Loucy (cell line): ENCODE measurements at regions not wholly inside any gene's neighbourhood (a gene's known extent, or its start where the extent isn't known, plus 50 kb on each side); places are given as distances from the start of the nearest gene placed in this dataset.

Source experiments
- H2AFZ ChIP-seq: fragments of 200-600 bp; sonication (generic); 2 replicates; pipeline ENCODE4 v1.6.0; 2016; ENCODE audit warnings: antibody characterized with exemption, mild to moderate bottlenecking, low read length, moderate library complexity
- H3F3A ChIP-seq: fragments of 200-600 bp; 2 replicates; pipeline ENCODE4 v1.6.0; 2016; ENCODE audit warnings: antibody characterized with exemption, low read depth, mild to moderate bottlenecking
- H3K27me3 ChIP-seq: fragments of 200-600 bp; sonication (generic); 2 replicates; pipeline ENCODE4 v1.6.1; 2014; ENCODE audit warnings: low read length, mild to moderate bottlenecking; ENCODE audit not compliant: insufficient read depth, poor library complexity, severe bottlenecking
- H3K36me3 ChIP-seq: fragments of 200-600 bp; sonication (generic); 2 replicates; pipeline ENCODE4 v1.6.1; 2016; ENCODE audit warnings: low read length; ENCODE audit not compliant: insufficient read depth
- H3K4me1 ChIP-seq: fragments of 200-600 bp; sonication (generic); 2 replicates; pipeline ENCODE4 v1.5.1; 2014; ENCODE audit warnings: low read length, mild to moderate bottlenecking; ENCODE audit not compliant: insufficient read depth, poor library complexity, severe bottlenecking
- H3K4me2 ChIP-seq: fragments of 200-600 bp; sonication (generic); 2 replicates; pipeline ENCODE4 v1.6.0; 2014; ENCODE audit warnings: antibody characterized with exemption, low read length, low read depth, mild to moderate bottlenecking; ENCODE audit not compliant: poor library complexity, severe bottlenecking
- H3K4me3 ChIP-seq: fragments of 200-600 bp; sonication (generic); 2 replicates; pipeline ENCODE4 v1.5.1; 2014; ENCODE audit warnings: low read length, mild to moderate bottlenecking, mixed read lengths; ENCODE audit not compliant: poor library complexity, severe bottlenecking
- H3K79me2 ChIP-seq: fragments of 200-600 bp; sonication (generic); 2 replicates; pipeline ENCODE4 v1.6.1; 2014; ENCODE audit warnings: low read length; ENCODE audit not compliant: insufficient read depth
- H3K9ac ChIP-seq: fragments of 200-600 bp; sonication (generic); 2 replicates; pipeline ENCODE4 v1.6.0; 2014; ENCODE audit warnings: mild to moderate bottlenecking, low read depth, low read length, moderate library complexity; ENCODE audit not compliant: poor library complexity, severe bottlenecking
- H3K9me2 ChIP-seq: fragments of 200-600 bp; sonication (generic); replicated peaks from 2 replicates; pipeline ENCODE4 v1.6.1; 2016; ENCODE audit warnings: low read depth, low read length, mixed read lengths
- H3K9me3 ChIP-seq: fragments of 200-600 bp; sonication (generic); 2 replicates; pipeline ENCODE4 v1.6.1; 2014; ENCODE audit warnings: mild to moderate bottlenecking, antibody characterized with exemption, low read length, low read depth; ENCODE audit not compliant: insufficient read depth
- H4K20me1 ChIP-seq: fragments of 200-600 bp; sonication (generic); 2 replicates; pipeline ENCODE4 v1.6.0; 2014; ENCODE audit warnings: antibody characterized with exemption, low read length, mild to moderate bottlenecking; ENCODE audit not compliant: insufficient read depth, poor library complexity, severe bottlenecking
- EZH2phosphoT487 ChIP-seq: fragments of 200-600 bp; IDR thresholded peaks from 2 replicates; pipeline ENCODE4 v1.6.1; 2018; ENCODE audit warnings: antibody characterized with exemption, mild to moderate bottlenecking, moderate library complexity, borderline replicate concordance
- TF ChIP-seq, protein P1 (sequence below): fragments of 200-600 bp; sonication (generic); conservative IDR thresholded peaks from 2 replicates; pipeline ENCODE4 v1.5.1; 2014; ENCODE audit warnings: mild to moderate bottlenecking, antibody characterized with exemption, low read length

DNA sequence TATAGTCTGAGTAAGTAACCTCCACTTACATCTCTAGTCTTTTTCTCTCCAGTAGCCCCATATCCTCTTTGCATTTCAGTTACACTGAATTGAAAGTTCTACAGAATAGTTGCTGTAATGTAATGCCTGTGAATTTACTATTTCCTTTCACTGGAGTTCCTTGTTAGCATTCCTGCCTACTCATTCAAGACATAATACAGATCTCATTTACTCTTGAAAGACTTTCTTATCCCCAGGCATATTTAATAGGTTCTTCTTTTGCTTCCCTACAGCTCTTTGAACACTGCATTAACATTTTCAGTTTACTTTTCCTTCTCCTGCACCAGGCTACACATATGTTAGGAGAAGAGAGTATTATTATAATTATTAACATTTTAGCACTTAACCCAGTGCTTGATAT is 87.6 kb upstream of the OR13F1 start:
- H3K9me2 ChIP-seq: no peaks in the 10 kb centered on the region
- H3F3A ChIP-seq: no peaks in the 10 kb centered on the region
- H3K4me2 ChIP-seq: no peak overlapping the region
- H3K4me1 ChIP-seq: no peaks in the 10 kb centered on the region
- H3K9ac ChIP-seq: no peak overlapping the region
- H3K4me3 ChIP-seq: no peak overlapping the region
- TF ChIP-seq, protein P1, sequence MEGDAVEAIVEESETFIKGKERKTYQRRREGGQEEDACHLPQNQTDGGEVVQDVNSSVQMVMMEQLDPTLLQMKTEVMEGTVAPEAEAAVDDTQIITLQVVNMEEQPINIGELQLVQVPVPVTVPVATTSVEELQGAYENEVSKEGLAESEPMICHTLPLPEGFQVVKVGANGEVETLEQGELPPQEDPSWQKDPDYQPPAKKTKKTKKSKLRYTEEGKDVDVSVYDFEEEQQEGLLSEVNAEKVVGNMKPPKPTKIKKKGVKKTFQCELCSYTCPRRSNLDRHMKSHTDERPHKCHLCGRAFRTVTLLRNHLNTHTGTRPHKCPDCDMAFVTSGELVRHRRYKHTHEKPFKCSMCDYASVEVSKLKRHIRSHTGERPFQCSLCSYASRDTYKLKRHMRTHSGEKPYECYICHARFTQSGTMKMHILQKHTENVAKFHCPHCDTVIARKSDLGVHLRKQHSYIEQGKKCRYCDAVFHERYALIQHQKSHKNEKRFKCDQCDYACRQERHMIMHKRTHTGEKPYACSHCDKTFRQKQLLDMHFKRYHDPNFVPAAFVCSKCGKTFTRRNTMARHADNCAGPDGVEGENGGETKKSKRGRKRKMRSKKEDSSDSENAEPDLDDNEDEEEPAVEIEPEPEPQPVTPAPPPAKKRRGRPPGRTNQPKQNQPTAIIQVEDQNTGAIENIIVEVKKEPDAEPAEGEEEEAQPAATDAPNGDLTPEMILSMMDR: no peak
- no peak for TF ChIP-seq EZH2phosphoT487
- no peaks in the 10 kb centered on the region for H3K27me3 ChIP-seq
- no peaks in the 10 kb centered on the region for H3K36me3 ChIP-seq
- H4K20me1 ChIP-seq: no peaks in the 10 kb centered on the region
- H2AFZ ChIP-seq: no peak overlapping the region
- peaks cover 3% of the 10 kb centered on the region; the same call in 1 of the 2 replicates for H3K9me3 ChIP-seq
- H3K79me2 ChIP-seq: no peaks in the 10 kb centered on the region

GRCh38 chr9:104417296-104417695 is 86.8 kb upstream of the OR13F1 start:
- no peaks in the 10 kb centered on the region for H4K20me1 ChIP-seq
- no peak overlapping the region for H3K4me3 ChIP-seq

DNA sequence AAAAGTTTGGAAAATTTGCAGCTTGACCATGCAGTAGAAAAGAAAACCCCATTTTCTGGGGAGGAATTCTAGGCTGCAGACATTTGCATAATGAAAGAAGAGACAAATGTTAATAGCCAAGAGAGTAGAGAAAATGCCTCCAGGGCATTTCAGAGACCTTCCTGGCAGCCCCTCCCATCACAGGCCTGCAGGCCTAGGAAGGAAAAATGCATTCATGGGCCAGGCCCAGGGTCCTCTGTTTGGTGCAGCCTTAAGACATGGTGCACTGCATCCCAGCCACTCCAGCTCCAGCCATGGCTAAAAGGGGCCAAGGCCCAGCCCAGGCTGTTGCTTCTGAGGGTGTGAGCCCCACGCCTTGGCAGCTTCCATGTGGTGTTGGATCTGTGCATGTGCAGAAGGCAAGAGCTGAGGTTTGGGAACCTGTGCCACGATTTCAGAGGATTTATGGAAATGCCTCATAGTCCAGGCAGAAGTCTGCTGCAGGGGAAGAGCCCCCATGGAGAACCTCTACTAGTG is 75.0 kb upstream of the OR13F1 start:
- no peaks in the 10 kb centered on the region for H3K36me3 ChIP-seq
- no peaks in the 10 kb centered on the region for H3K9me3 ChIP-seq
- H3K4me1 ChIP-seq: no peaks in the 10 kb centered on the region
- H4K20me1 ChIP-seq: no peaks in the 10 kb centered on the region
- H3K79me2 ChIP-seq: no peaks in the 10 kb centered on the region
- H2AFZ ChIP-seq: no peak overlapping the region
- TF ChIP-seq, protein P1: no peak
- TF ChIP-seq EZH2phosphoT487: no peak
- no peak overlapping the region for H3K4me3 ChIP-seq
- no peaks in the 10 kb centered on the region for H3F3A ChIP-seq
- H3K9me2 ChIP-seq: no peaks in the 10 kb centered on the region
- no peak overlapping the region for H3K4me2 ChIP-seq
- H3K9ac ChIP-seq: no peak overlapping the region
- no peaks in the 10 kb centered on the region for H3K27me3 ChIP-seq

More at GRCh38 chr9:104417296-104417695, 86.8 kb upstream of the OR13F1 start:
- Histone ChIP-seq H3K27me3 (no peaks in the 10 kb centered on the region), H3K79me2 (no peaks in the 10 kb centered on the region), H3F3A (no peaks in the 10 kb centered on the region), H3K36me3 (no peaks in the 10 kb centered on the region), H3K9me2 (no peaks in the 10 kb centered on the region), H3K9me3 (peaks cover 3% of the 10 kb centered on the region; the same call in 1 of the 2 replicates), H3K4me2 (no peak overlapping the region), H2AFZ (no peak overlapping the region), H3K9ac (no peak overlapping the region), H3K4me1 (no peaks in the 10 kb centered on the region)
- no peak for TF ChIP-seq EZH2phosphoT487
- TF ChIP-seq, protein P1: no peak
